Thyroid gland (tissue), 4 donors: ENCODE measurements at regions not wholly inside any gene's neighbourhood (a gene's known extent, or its start where the extent isn't known, plus 50 kb on each side); places are given as distances from the start of the nearest gene placed in this dataset.

Experiments
- DNase-seq, 2 donors: peaks; one replicate each; pipeline ENCODE4 v3.0.0-alpha.2; 2019
- H3K27ac ChIP-seq, 3 donors: fragments of 200-600 bp; sonication (generic); 1 replicate in 2 of 3; 2 replicates in 1 of 3; pipeline ENCODE4 v1.5.1; 2016 to 2019; ENCODE audit warnings: mild to moderate bottlenecking in 1 of 3, moderate library complexity in 1 of 3
- H3K27me3 ChIP-seq: fragments of 200-600 bp; sonication (generic); one replicate; pipeline ENCODE4 v1.5.1; 2019
- H3K36me3 ChIP-seq, 2 donors: fragments of 200-600 bp; sonication (generic); one replicate each; pipeline ENCODE4 v1.5.1; 2016 to 2019
- H3K4me1 ChIP-seq, 2 donors: fragments of 200-600 bp; sonication (generic); one replicate each; pipeline ENCODE4 v1.5.1; 2017 to 2019
- H3K4me3 ChIP-seq, 3 donors: fragments of 200-600 bp; sonication (generic); replicated peaks in 1 of 3; 1 replicate in 2 of 3; 2 replicates in 1 of 3; pipeline ENCODE4 v1.5.1; 2016; ENCODE audit warnings: mild to moderate bottlenecking in 1 of 3
- H3K9me3 ChIP-seq: fragments of 200-600 bp; sonication (generic); one replicate; pipeline ENCODE4 v1.5.1; 2017
- POLR2A ChIP-seq, 2 donors: fragments of 450-650 bp; IDR thresholded peaks; one replicate each; pipeline ENCODE4 v1.6.1; 2017; ENCODE audit warnings: antibody characterized with exemption in 2 of 2, mild to moderate bottlenecking in 2 of 2, moderate library complexity in 1 of 2
- WGBS, 2 donors: methylation state at CpG; one replicate each; pipeline ENCODE4 v1.1.5; 2017; 5-methylcytosine and 5-hydroxymethylcytosine counted together
- intact Hi-C: fragments of 100-400 bp; cut with DNase I; formaldehyde crosslinking; loops from one replicate; pipeline ENCODE4 v1.15.1; 2023
- TF ChIP-seq, protein P1 (sequence below), 6 experiments: fragments of 200-600 bp in 3 of 6; fragments of 450-650 bp in 3 of 6; sonication (generic) in 3 of 6; IDR thresholded peaks; one replicate each; pipeline ENCODE4 v1.5.1; 2016 to 2019; ENCODE audit warnings: antibody characterized with exemption in 6 of 6, mild to moderate bottlenecking in 2 of 6, inconsistent platforms in 1 of 6, moderate library complexity in 1 of 6

DNA sequence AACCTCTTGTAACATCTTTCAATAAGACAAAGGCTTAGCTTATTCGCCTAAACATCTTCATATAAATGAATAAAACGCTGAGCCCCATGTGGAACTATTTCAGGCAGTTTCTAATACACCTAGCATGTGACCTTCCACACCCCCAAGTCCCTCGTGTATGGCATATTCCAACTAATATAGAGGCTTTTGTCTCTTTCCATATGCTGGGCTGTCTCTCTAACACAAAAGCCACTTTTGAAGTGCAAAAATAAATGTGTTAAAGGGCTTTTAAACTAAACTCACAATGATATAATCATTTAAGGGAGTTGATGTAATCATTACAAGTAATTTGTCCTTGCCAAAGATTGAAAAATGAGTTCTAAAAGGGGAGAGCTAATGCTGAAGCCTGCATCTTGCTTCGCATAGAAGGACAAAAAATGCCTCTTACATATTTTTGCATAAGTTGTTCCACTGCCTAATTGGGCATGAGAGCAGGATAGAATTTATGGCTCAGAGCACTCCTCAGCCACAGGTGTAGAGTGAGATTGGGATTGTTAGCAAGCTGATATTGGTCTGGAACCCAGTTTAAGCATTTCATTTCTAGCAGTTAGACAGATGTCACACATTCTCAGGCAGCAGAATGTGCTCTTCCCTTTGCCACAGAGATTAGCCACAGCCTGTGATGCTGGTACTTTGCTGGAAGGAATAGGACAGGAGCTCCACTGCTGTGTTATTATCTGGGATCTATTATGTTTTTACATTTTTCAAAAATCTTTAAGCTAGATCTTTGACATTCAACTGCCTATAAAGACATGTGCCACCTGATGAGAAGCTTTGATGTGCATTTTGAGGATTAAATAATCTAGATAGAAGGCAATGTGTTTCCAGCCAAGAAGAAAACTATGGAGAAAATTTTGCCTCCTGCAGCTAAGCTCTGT, 1044.4 kb downstream of the ADGRL2 start:
- Histone ChIP-seq H3K27ac (no peak overlapping the region), H3K4me3 (no peak overlapping the region), H3K9me3 (no peaks in the 10 kb centered on the region), H3K4me1 (no peaks in the 10 kb centered on the region), H3K36me3 (no peaks in the 10 kb centered on the region), H3K27me3 (no peaks in the 10 kb centered on the region)
- 73 to 81% methylated on average over 4 of the region's 4 CpGs for WGBS, 2 donors
- no peak for DNase-seq
- intact Hi-C loops: no loop called here
- no peak for TF ChIP-seq POLR2A (IDR thresholded peaks at IDR 0.05)
- TF ChIP-seq, protein P1, sequence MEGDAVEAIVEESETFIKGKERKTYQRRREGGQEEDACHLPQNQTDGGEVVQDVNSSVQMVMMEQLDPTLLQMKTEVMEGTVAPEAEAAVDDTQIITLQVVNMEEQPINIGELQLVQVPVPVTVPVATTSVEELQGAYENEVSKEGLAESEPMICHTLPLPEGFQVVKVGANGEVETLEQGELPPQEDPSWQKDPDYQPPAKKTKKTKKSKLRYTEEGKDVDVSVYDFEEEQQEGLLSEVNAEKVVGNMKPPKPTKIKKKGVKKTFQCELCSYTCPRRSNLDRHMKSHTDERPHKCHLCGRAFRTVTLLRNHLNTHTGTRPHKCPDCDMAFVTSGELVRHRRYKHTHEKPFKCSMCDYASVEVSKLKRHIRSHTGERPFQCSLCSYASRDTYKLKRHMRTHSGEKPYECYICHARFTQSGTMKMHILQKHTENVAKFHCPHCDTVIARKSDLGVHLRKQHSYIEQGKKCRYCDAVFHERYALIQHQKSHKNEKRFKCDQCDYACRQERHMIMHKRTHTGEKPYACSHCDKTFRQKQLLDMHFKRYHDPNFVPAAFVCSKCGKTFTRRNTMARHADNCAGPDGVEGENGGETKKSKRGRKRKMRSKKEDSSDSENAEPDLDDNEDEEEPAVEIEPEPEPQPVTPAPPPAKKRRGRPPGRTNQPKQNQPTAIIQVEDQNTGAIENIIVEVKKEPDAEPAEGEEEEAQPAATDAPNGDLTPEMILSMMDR (IDR thresholded peaks at IDR 0.05): no peak

DNA sequence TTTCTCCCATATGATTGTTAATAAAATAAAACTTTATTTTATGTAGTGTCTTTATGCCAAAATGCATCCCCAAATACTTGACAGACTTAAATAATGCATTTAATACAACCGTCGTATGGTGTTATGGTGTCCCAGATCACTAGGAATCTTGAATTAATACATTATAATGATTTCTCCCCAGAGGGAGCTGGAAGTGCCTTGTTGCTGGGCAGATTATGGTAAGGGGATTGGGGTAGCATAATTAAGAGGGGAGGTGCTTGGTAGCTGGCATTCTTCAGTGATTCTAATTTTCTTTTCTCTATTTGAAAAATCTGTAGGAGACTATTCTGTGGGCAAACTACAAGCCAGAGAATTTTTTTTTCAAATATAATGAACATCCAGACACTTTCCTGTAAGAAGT, 1043.7 kb downstream of the ADGRL2 start:
- intact Hi-C loops: no loop called here

DNA sequence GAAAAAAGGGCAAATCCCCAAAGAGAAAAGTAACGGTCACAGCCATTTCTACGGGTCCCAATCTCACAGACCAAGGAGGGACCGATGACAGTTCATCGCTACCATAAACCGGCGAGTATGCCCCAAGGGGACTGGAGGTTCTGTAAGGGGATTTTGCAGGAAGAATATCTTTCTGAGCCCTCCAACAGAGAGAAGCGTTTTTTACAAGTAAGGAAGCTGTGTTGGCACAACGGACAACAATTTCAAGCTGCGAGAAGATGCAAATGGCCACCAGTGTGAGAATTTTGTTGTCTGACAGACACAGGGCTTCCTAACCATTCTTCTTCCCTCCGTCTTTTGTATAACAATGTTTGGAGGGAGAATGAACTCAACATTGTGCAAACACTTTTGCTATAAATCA, 1043.1 kb downstream of the ADGRL2 start:
- Histone ChIP-seq H3K36me3 (no peaks in the 10 kb centered on the region), H3K4me1 (no peaks in the 10 kb centered on the region), H3K9me3 (no peaks in the 10 kb centered on the region), H3K27ac (no peak overlapping the region), H3K4me3 (no peak overlapping the region), H3K27me3 (no peaks in the 10 kb centered on the region)
- TF ChIP-seq, protein P1 (IDR thresholded peaks at IDR 0.05): no peak
- no peak for TF ChIP-seq POLR2A (IDR thresholded peaks at IDR 0.05)
- intact Hi-C loops: no loop called here
- no peak for DNase-seq
- WGBS, 2 donors: 96% methylated on average over 10 of the region's 10 CpGs

More for the DNA sequence above, 1043.7 kb downstream of the ADGRL2 start:
- 91 to 95% methylated on average over 2 of the region's 2 CpGs for WGBS, 2 donors
- Histone ChIP-seq H3K27ac (no peak overlapping the region), H3K27me3 (no peaks in the 10 kb centered on the region), H3K36me3 (no peaks in the 10 kb centered on the region), H3K9me3 (no peaks in the 10 kb centered on the region), H3K4me3 (no peak overlapping the region), H3K4me1 (no peaks in the 10 kb centered on the region)
- TF ChIP-seq POLR2A (IDR thresholded peaks at IDR 0.05): no peak
- TF ChIP-seq, protein P1 (IDR thresholded peaks at IDR 0.05): no peak
- DNase-seq: no peak

DNA sequence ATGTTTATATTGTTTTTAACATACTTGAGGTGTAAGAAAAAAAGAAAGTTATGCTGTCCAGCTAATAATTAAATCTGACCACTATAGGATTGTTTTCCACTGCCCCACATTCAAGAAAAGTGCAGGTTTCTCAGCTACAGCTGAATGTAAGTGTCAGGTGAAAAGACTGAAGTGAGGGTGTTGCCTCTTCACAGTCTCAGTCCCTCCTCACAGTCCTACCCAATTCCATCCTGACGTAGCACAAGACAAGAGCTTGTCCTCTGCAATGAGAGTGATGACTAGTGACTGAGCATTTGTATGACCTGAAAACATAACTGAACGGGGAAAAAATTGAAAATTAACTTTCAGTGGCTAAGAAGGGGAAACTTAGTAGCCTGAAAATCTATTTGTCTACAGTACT, 1039.5 kb downstream of the ADGRL2 start:
- Histone ChIP-seq H3K27me3 (no peaks in the 10 kb centered on the region), H3K9me3 (no peaks in the 10 kb centered on the region), H3K36me3 (no peaks in the 10 kb centered on the region), H3K4me1 (peaks cover 0 to 8% of the 10 kb centered on the region in 2 donors), H3K4me3 (no peak overlapping the region), H3K27ac (no peak overlapping the region)
- DNase-seq: no peak
- no peak for TF ChIP-seq POLR2A (IDR thresholded peaks at IDR 0.05)
- TF ChIP-seq, protein P1 (IDR thresholded peaks at IDR 0.05): no peak
- intact Hi-C loops: no loop called here
- 43 to 72% methylated on average over 2 of the region's 2 CpGs for WGBS, 2 donors

DNA sequence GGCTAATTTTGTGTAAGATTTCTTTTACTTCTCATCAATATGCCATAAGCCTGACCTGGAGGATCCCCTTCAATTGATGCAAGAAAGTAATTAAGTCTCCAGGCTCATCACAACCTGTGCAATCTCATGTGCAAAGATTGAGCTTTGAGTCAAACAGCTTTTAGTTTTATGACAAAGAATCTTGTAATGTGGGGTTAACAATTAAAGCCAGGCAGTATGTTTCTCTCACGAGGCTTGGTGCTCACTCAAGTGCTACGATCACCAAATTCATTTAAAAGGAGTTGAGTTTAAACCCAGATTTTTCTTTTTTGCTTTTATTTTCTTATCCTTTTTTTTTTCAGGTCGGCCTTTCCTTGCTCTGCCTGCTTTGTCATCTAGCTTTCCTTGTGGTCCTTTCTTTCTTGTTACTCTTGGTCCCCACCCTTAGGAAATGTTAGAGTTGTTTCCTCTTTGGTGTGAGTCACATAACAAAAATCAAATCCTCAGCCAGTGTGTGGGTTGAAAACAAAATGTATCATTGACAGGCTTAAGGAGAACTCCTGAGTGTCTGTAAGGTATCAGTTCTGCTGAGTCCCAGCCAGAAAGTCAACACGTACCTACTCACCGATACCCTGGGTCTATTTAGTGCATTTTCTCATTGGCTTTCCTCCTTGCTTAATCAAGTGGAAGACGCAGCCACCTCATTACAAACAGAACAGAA, 1037.2 kb downstream of the ADGRL2 start:
- Histone ChIP-seq H3K27me3 (no peaks in the 10 kb centered on the region), H3K4me3 (no peak overlapping the region), H3K27ac (no peak overlapping the region), H3K36me3 (no peaks in the 10 kb centered on the region), H3K4me1 (peaks cover 0 to 8% of the 10 kb centered on the region in 2 donors), H3K9me3 (no peaks in the 10 kb centered on the region)
- 58 to 65% methylated on average over 6 of the region's 6 CpGs for WGBS, 2 donors
- no peak for DNase-seq
- intact Hi-C loops: no loop called here
- no peak for TF ChIP-seq POLR2A (IDR thresholded peaks at IDR 0.05)
- TF ChIP-seq, protein P1 (IDR thresholded peaks at IDR 0.05): no peak
